Lower leg skin (tissue), 4 donors: ENCODE measurements at regions not wholly inside any gene's neighbourhood (a gene's known extent, or its start where the extent isn't known, plus 50 kb on each side); places are given as distances from the start of the nearest gene placed in this dataset.

Experiments used
- DNase-seq, 2 donors: peaks; one replicate each; pipeline ENCODE4 v3.0.0-alpha.2; 2019; ENCODE audit warnings: low spot score in 2 of 2
- H3K4me3 ChIP-seq: fragments of 200-600 bp; sonication (generic); 2 replicates; pipeline ENCODE4 v1.5.1; 2017; ENCODE audit warnings: mild to moderate bottlenecking, low read depth; ENCODE audit not compliant: poor library complexity, severe bottlenecking
- POLR2A ChIP-seq, 2 donors: fragments of 450-650 bp; IDR thresholded peaks; one replicate each; pipeline ENCODE4 v1.6.1; 2016 to 2017; ENCODE audit warnings: antibody characterized with exemption in 2 of 2, mild to moderate bottlenecking in 1 of 2, moderate library complexity in 1 of 2
- WGBS, 2 donors: methylation state at CpG; one replicate each; pipeline ENCODE4 v1.1.5; 2018; 5-methylcytosine and 5-hydroxymethylcytosine counted together
- intact Hi-C: fragments of 100-400 bp; cut with DNase I; formaldehyde crosslinking; loops from one replicate; pipeline ENCODE4 v1.15.0; 2023; ENCODE audit warnings: low total_unique reads
- TF ChIP-seq, protein P1 (sequence below), 3 donors: fragments of 450-650 bp; IDR thresholded peaks; one replicate each; pipeline ENCODE4 v1.5.1; 2016; ENCODE audit warnings: antibody characterized with exemption in 3 of 3, mild to moderate bottlenecking in 3 of 3, moderate library complexity in 2 of 3

DNA sequence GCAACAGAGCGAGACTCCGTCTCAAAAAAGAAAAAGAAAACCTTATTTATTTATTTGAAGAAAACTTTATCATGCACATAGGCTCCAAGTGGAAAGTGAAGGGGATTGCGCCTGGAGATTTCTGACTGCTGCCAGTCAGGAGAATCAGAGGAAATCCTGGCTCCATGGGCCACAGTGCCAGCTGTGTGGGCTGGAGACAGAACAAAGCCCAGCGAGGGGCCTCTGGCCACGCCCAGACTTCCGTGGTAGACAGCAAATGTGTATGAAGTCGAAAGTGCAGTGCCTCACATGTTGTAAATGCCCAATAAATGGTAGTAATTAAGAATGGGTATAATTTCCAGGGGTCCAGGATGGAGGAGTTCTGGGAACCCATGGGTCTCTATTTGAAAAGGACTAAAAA, 75.8 kb upstream of the WWC1 start:
- no peak for DNase-seq
- 70 to 71% methylated on average over 7 of the region's 7 CpGs for WGBS, 2 donors
- no peak for TF ChIP-seq POLR2A (IDR thresholded peaks at IDR 0.05)
- TF ChIP-seq, protein P1, sequence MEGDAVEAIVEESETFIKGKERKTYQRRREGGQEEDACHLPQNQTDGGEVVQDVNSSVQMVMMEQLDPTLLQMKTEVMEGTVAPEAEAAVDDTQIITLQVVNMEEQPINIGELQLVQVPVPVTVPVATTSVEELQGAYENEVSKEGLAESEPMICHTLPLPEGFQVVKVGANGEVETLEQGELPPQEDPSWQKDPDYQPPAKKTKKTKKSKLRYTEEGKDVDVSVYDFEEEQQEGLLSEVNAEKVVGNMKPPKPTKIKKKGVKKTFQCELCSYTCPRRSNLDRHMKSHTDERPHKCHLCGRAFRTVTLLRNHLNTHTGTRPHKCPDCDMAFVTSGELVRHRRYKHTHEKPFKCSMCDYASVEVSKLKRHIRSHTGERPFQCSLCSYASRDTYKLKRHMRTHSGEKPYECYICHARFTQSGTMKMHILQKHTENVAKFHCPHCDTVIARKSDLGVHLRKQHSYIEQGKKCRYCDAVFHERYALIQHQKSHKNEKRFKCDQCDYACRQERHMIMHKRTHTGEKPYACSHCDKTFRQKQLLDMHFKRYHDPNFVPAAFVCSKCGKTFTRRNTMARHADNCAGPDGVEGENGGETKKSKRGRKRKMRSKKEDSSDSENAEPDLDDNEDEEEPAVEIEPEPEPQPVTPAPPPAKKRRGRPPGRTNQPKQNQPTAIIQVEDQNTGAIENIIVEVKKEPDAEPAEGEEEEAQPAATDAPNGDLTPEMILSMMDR (IDR thresholded peaks at IDR 0.05), result no peak
- intact Hi-C loops, result no loop called here
- H3K4me3 ChIP-seq, result no peak overlapping the region

DNA sequence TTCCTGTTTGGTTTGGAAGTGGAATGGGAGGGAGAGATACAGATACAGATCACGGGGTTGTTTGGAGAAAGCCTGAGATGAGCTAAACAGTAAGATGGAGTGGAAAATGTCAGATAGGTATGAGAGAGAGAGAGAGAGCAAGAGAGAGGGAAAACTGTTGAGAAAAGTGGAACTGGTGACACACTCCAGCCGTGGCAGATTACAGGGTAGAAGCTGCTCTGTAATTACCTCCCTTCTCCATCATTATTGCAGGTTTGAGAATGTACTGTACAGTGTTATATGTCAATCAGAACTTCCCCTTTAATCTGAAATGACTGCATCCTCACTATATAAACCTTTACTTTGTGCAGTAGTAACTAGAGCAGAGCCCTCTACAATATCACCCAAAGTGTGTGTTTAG, 74.5 kb upstream of the WWC1 start:
- H3K4me3 ChIP-seq, result no peak overlapping the region
- TF ChIP-seq, protein P1 (IDR thresholded peaks at IDR 0.05), result no peak
- no peak for TF ChIP-seq POLR2A (IDR thresholded peaks at IDR 0.05)
- intact Hi-C loops, result no loop called here
- 75 to 84% methylated on average over 2 of the region's 2 CpGs for WGBS, 2 donors
- no peak for DNase-seq

DNA sequence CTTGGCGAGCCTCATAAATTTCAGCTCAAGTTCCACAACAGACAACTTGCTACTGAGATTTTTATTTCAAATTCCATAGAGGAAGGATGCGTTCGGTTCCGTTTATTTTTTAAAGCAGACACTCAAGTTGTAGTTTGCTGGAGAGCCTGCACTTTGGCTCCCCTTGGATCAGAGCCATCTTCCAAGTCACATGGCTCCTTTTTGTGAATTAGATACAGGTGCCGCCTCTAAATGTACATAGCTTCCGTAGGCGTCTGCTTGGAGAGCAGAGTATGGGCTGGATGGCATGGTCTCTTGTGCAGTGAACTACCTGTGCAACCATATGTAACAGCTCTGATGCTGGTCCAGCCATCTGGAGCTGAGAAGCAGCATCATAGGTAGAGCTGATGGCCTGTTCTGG, 73.9 kb upstream of the WWC1 start:
- no peak for DNase-seq
- 53 to 71% methylated on average over 7 of the region's 7 CpGs for WGBS, 2 donors
- TF ChIP-seq POLR2A (IDR thresholded peaks at IDR 0.05), result no peak
- TF ChIP-seq, protein P1 (IDR thresholded peaks at IDR 0.05), result no peak
- H3K4me3 ChIP-seq, result no peak overlapping the region
- intact Hi-C loops, result no loop called here

DNA sequence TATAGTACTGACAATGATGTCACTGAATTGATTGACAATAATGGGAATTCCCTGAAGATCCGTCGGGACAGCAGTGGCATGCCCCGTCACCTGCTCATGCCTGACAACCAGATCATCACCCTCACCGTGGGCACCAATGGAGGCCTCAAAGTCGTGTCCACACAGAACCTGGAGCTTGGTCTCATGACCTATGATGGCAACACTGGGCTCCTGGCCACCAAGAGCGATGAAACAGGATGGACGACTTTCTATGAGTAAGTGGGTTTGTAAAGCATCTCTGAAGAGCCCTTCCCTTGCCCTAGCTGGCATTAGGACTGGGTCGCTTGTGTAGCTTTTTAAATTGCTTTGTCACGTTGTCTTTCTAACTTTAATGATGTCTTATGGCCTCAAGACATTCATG, 72.7 kb upstream of the WWC1 start:
- no peak overlapping the region for H3K4me3 ChIP-seq
- no peak for DNase-seq
- 62 to 70% methylated on average over 8 to 9 of the region's 9 CpGs for WGBS, 2 donors
- intact Hi-C loops, result no loop called here
- no peak for TF ChIP-seq POLR2A (IDR thresholded peaks at IDR 0.05)
- TF ChIP-seq, protein P1 (IDR thresholded peaks at IDR 0.05), result no peak

DNA sequence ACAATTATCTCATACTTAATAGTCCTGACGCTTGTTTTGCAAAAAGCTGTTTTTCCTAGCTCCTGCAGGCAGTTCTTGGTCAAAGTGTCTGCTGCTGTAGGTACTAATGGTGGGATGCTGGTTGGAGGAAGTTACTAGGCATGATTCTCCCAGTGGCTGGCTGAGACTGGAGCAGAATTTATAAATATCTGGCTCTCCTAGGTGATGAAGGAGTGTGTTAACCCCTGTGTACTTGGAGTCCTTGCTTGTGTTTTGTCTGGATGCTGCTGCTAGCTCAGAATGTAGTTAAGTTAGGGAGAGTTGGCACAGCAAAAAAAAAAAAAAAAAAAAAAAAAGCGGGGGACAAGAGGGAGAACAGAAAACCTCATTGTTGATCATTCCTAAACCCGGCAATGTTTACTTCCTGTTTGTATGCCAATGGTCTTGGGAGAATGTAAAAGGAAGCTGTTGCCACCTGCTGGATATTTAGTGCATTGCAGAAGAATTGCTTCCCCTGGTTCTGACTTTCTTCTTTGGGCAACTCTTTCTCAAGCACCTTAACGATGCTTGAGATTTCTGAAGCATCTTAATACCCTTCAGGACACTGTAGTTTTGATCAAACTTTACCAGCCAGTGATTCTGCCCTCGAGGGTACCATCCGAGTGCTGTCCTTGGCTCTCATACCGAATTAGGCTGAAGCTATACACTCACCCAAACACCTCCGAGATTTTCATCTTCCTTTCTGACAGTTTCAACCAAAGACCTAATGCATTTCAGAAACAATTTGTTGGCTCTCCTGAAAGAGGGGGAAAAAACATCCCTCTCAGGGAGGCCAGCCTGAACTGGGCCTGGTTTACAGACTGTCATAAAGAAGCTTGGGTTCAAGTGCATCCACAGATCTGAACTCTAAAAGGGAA, 71.7 kb upstream of the WWC1 start:
- 34 to 36% methylated on average over 8 of the region's 8 CpGs for WGBS, 2 donors
- no peak for TF ChIP-seq POLR2A (IDR thresholded peaks at IDR 0.05)
- TF ChIP-seq, protein P1 (IDR thresholded peaks at IDR 0.05), result peak in 1 of 3 donors; percentile 69
- no peak overlapping the region for H3K4me3 ChIP-seq
- peak in 1 of 2 donors; percentile 74 for DNase-seq
- intact Hi-C loops, result no loop called here
